ELF-1 (cell line): ENCODE measurements at regions not wholly inside any gene's neighbourhood (a gene's known extent, or its start where the extent isn't known, plus 50 kb on each side); places are given as distances from the start of the nearest gene placed in this dataset.

ENCODE experiments used
- DNase-seq: peaks from one replicate; pipeline ENCODE4 v3.0.0-alpha.2; 2016; ENCODE audit warnings: low read depth, low spot score

- no peak for DNase-seq
These were observed 283.9 kb downstream of the SMOC2 start for GRCh38 chr6:168724669-168725570.

GRCh38 chr6:168724033-168724432 is 283.0 kb downstream of the SMOC2 start:
- DNase-seq: no peak

GRCh38 chr6:168722397-168722796 is 281.4 kb downstream of the SMOC2 start:
- no peak for DNase-seq

- no peak for DNase-seq
These were observed 280.6 kb downstream of the SMOC2 start for GRCh38 chr6:168721571-168721970.

GRCh38 chr6:168719901-168720300 is 278.9 kb downstream of the SMOC2 start:
- DNase-seq: no peak

GRCh38 chr6:168718821-168719475 is 278.0 kb downstream of the SMOC2 start:
- DNase-seq: no peak
